Myocyte (in vitro differentiated cells): ENCODE measurements at regions not wholly inside any gene's neighbourhood (a gene's known extent, or its start where the extent isn't known, plus 50 kb on each side); places are given as distances from the start of the nearest gene placed in this dataset.

ENCODE experiments used
- DNase-seq: peaks from one replicate; pipeline ENCODE4 v3.0.0-alpha.2; 2012; ENCODE audit warnings: low read depth

- DNase-seq, result no peak
These were observed 53.7 kb upstream of the WSB1 start for GRCh38 chr17:27240086-27240801.

- DNase-seq, result no peak
These were observed 53.1 kb upstream of the WSB1 start for GRCh38 chr17:27240802-27241155.

GRCh38 chr17:27241346-27241946, 52.5 kb upstream of the WSB1 start:
- no peak for DNase-seq

- no peak for DNase-seq
These were observed 51.0 kb upstream of the WSB1 start for GRCh38 chr17:27242951-27243350.

- DNase-seq, result no peak
These were observed 49.9 kb upstream of the WSB1 start for GRCh38 chr17:27244011-27244410.
